ENCODE measurements at regions not wholly inside any gene's neighbourhood (a gene's known extent, or its start where the extent isn't known, plus 50 kb on each side); places are given as distances from the start of the nearest gene placed in this dataset.

GRCh38 chr13:103960001-103960400, 893.8 kb upstream of the SLC10A2 start:
- ChIA-PET CTCF (no interaction called here), RAD21 (ENCODE audit: low non-redundant PET in 1 of 2, low total read pairs in 2 of 2, uncharacterized antibody in 2 of 2, unreplicated experiment in 2 of 2) (no interaction called here), POLR2A (no interaction called here)
- TF ChIP-seq, protein P1, sequence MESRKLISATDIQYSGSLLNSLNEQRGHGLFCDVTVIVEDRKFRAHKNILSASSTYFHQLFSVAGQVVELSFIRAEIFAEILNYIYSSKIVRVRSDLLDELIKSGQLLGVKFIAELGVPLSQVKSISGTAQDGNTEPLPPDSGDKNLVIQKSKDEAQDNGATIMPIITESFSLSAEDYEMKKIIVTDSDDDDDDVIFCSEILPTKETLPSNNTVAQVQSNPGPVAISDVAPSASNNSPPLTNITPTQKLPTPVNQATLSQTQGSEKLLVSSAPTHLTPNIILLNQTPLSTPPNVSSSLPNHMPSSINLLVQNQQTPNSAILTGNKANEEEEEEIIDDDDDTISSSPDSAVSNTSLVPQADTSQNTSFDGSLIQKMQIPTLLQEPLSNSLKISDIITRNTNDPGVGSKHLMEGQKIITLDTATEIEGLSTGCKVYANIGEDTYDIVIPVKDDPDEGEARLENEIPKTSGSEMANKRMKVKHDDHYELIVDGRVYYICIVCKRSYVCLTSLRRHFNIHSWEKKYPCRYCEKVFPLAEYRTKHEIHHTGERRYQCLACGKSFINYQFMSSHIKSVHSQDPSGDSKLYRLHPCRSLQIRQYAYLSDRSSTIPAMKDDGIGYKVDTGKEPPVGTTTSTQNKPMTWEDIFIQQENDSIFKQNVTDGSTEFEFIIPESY (IDR thresholded peaks at IDR 0.05; ENCODE audit: extremely low read depth, insufficient replicate concordance, low read length), result no peak
- TF ChIP-seq REST (IDR thresholded peaks at IDR 0.05; ENCODE audit: low read depth), result no peak
- no peak for TF ChIP-seq JUND (IDR thresholded peaks at IDR 0.05)
- TF ChIP-seq YY1 (IDR thresholded peaks at IDR 0.05; ENCODE audit: extremely low read depth, insufficient replicate concordance, low read depth, low read length), result no peak
- TF ChIP-seq POLR2AphosphoS5 (IDR thresholded peaks at IDR 0.05; ENCODE audit: low read depth, low read length), result no peak
- no peak for TF ChIP-seq CTCF (IDR thresholded peaks at IDR 0.05 in 2 of 3, conservative IDR thresholded peaks at IDR 0.05 in 1 of 3; ENCODE audit: borderline replicate concordance in 1 of 3, insufficient read depth in 1 of 3, low read depth in 2 of 3, low read length in 2 of 3)
- no peak for TF ChIP-seq ZFX (IDR thresholded peaks at IDR 0.05)
- no peaks in the 10 kb centered on the region for H3K27me3 ChIP-seq (ENCODE audit: insufficient read depth, low read length)
- no peaks in the 10 kb centered on the region for H3K9me3 ChIP-seq (ENCODE audit: control insufficient read depth in 1 of 2, insufficient read depth in 1 of 2, low read depth in 1 of 2, low read length in 2 of 2)
- DNase-seq (ENCODE audit: low read depth, low spot score) (no peak), ATAC-seq (no peak)
- H3K4me2 ChIP-seq (ENCODE audit: low read length), result no peak overlapping the region
- intact Hi-C loops (cut with micrococcal nuclease), result no loop called here
- H3K9me2 ChIP-seq (ENCODE audit: insufficient read depth), result no peaks in the 10 kb centered on the region
- H3K27ac ChIP-seq (ENCODE audit: low read depth, low read length), result no peak overlapping the region
- no peak overlapping the region for H3K4me3 ChIP-seq (replicated peaks in 1 of 2; ENCODE audit: low read depth in 1 of 2, low read length in 2 of 2)
- H2AFZ ChIP-seq (ENCODE audit: low read depth, low read length, poor library complexity, severe bottlenecking), result no peak overlapping the region
- H3K36me3 ChIP-seq (ENCODE audit: control insufficient read depth in 1 of 2, insufficient read depth in 2 of 2, low read length in 2 of 2), result no peaks in the 10 kb centered on the region
- H3K79me2 ChIP-seq (ENCODE audit: insufficient read depth, low read length), result no peaks in the 10 kb centered on the region
- H3K9ac ChIP-seq (ENCODE audit: low read length), result no peak overlapping the region
- BruUV-seq (replicated peaks), result no TSS peak
- H4K20me1 ChIP-seq (ENCODE audit: insufficient read depth), result no peaks in the 10 kb centered on the region
- no peaks in the 10 kb centered on the region for H3K4me1 ChIP-seq (ENCODE audit: control insufficient read depth in 1 of 2, insufficient read depth in 2 of 2, low read length in 2 of 2)

All from HCT116 (cell line).